HG02759 (cell line): ENCODE measurements at regions not wholly inside any gene's neighbourhood (a gene's known extent, or its start where the extent isn't known, plus 50 kb on each side); places are given as distances from the start of the nearest gene placed in this dataset.
"Not testable (repeated sequence)": the region's sequence is repeated elsewhere in the genome, so short reads cannot be mapped to it uniquely, and the experiment has no call there.

ENCODE experiments used
- ATAC-seq: cut with Tn5 transposase; IDR thresholded peaks from one replicate; pipeline ENCODE4 v1.9.1; 2021; ENCODE audit warnings: mild to moderate bottlenecking, moderate library complexity; ENCODE audit not compliant: unreplicated experiment

GRCh38 chr2:147165697-147166382 lies 679.0 kb upstream of the ACVR2A start:
- no peak for ATAC-seq

- no peak for ATAC-seq
Observed at GRCh38 chr2:147164563-147164962, 680.3 kb upstream of the ACVR2A start.

DNA sequence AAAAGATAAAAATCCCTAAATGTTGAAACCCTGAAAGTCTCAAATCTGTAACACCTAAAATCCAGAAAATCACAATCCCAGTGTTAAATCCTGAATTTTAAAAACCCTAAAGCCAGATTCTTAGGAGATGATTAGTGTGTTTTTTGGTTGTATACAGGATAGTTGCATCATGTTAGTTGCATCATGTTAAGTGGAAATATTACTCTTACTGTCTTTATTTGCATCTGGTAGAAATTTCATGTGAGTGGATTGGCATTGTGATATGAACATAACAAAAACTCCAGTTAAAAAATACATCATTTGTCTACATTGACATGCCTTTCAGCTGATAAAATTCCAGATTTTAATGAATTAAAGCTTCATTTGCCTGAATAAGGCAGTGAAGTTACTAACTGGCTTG lies 683.1 kb upstream of the ACVR2A start:
- no peak for ATAC-seq

DNA sequence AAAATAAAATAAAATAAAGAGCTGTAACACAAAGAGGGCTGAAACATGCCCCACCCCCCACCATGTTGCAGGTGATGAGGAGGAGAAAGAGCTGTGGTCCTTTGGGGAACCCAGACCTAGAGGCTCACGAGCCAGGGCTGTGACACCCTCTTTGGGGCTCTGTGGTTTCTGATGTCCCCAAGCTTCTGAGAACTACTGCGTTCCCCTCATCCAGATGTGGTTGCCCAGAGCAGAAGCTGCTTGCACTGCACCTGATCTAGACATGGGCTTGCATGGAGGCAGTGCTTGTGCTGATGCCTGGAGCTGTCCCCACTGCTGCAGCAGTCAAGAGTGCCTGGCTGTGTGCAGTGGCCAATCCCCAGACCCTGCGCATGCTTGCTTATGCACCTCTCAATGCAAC lies 687.9 kb upstream of the ACVR2A start:
- no peak for ATAC-seq

- no peak for ATAC-seq
Observed at GRCh38 chr2:147150241-147150635, 694.6 kb upstream of the ACVR2A start.

DNA sequence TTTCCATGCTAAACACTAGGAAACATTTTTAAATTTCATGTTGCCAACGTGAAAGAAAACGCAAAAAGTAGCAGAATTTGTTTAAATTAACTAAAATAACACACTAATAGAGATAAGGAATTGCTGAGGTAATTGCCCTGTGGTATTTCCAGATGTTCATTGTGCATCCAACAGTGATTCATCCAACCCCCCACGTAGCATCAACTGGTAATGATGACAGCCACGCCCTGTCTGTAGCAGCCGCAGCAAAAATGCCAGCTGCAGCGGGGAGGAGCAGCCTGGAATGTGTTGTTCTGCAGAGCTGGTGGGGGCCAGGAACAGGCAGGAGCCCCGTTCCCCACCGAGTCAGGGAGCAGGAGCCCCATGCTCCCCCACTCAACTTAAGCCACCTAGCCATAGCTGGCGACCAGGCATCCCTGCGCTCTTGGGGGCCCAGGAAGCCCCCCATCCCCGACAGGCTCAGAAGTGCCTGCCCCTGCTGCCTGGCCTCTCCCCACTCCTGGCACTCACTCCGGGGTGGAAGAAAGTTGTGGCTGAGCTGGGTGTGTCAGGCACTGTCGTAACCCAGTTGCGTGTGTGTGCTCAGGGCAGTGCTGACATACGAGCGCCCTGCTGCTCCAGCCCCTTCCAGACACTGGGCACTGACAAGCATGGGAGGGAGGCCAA lies 695.1 kb upstream of the ACVR2A start:
- no peak for ATAC-seq

GRCh38 chr2:147147802-147148201 lies 697.0 kb upstream of the ACVR2A start:
- no peak for ATAC-seq

GRCh38 chr2:147141930-147142329 lies 702.9 kb upstream of the ACVR2A start:
- no peak for ATAC-seq

- not testable (repeated sequence) for ATAC-seq
Observed at GRCh38 chr2:147139732-147140131, 705.1 kb upstream of the ACVR2A start.

DNA sequence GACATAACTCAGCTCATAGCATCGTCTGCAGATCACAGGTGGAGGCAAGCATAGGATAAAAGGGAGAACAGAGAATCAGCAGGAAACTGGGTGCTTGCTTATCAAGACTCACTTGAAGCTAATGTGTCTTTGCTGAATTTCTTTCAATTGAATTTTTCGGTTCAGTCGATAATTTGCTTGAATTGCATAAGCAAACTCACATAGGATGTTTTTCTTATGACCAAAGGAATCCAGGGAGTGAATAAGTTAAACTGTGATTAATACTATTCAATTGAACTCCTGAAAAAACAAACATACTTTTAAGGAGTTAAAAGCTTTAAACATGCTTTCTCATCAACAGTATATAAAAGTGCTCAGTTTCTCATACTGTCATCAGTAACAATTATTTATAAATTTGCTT lies 707.1 kb upstream of the ACVR2A start:
- ATAC-seq = no peak

- no peak for ATAC-seq
Observed at GRCh38 chr2:147135376-147135775, 709.5 kb upstream of the ACVR2A start.

GRCh38 chr2:147133286-147133908 lies 711.4 kb upstream of the ACVR2A start:
- no peak for ATAC-seq

GRCh38 chr2:147125145-147125544 lies 719.7 kb upstream of the ACVR2A start:
- ATAC-seq = no peak

- ATAC-seq = no peak
Observed at GRCh38 chr2:147122944-147123343, 721.9 kb upstream of the ACVR2A start.

GRCh38 chr2:147110962-147111361 lies 733.9 kb upstream of the ACVR2A start:
- no peak for ATAC-seq

- no peak for ATAC-seq
Observed at GRCh38 chr2:147110317-147110716, 734.5 kb upstream of the ACVR2A start.

GRCh38 chr2:147109291-147109690 lies 735.5 kb upstream of the ACVR2A start:
- ATAC-seq = no peak

DNA sequence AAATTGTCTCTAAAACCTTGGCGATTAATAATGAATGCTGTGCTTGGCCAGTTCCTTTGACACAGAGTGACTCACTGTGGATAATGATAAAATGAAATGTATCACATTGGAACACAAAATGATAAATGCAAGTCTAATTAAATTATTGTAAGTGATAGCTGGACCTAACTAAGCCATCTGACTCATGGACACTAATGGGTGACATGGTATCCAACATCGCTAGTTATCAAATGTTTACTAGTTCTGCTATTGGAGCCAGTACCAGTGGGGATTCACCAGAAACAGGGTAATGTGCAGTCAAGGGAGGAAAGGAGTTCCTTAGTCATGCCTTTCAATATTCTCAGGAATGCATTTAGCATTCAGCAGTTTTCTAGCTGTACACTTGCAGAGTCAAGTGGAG lies 736.3 kb upstream of the ACVR2A start:
- ATAC-seq = no peak

GRCh38 chr2:147101941-147102790 lies 742.7 kb upstream of the ACVR2A start:
- no peak for ATAC-seq

DNA sequence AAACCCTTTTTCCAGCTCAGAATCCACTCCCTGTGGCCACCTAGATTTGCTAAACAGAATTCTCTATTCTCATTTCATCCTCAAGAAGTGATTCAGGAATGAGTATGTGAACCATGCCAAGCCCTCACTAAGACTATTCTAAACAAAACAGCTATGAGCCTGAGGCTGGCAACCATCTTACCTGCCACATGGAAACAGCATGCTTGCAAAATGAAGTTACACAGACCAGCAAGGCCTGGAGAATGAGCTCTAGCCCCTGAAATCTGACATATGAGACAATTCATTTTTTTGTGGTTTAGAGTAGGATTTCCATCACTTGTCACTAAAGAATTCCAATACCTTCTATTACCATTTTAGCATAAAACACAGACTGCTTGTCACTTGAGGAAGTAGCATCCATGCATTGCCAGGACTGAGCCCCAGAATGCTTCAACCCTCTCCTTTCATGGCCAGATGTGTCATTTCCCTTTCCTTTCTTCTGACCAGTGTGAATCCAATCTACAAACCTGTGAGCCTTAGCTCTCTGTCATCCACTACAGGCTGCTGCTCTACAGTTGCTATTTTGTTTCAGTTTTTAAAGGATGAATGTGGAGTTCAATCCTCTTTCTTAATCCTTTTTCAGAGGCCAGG lies 744.3 kb upstream of the ACVR2A start:
- no peak for ATAC-seq

DNA sequence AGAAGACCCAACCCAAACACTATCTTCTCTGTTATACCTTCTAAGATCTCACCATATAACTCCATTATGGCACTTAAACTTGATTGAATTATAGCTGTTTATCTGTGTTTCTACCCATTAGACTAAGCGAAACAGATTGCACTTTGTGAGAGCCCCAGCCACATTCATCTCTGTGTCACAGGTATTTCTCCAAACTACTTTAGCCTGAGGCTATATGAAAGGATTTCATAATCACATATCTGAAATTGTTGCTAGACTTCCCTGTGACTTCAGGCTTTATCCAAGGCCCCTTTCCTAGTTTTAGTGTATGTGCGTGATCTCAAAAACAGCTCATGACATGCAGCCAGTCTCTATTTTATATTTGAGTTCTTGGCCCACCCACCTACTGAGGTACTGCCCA lies 745.0 kb upstream of the ACVR2A start:
- ATAC-seq = no peak
